GM12878 (cell line): ENCODE measurements at regions not wholly inside any gene's neighbourhood (a gene's known extent, or its start where the extent isn't known, plus 50 kb on each side); places are given as distances from the start of the nearest gene placed in this dataset.

Source experiments
- ATAC-seq: fragments of 200-7000 bp; cut with Tn5 transposase; 3 replicates; pipeline ENCODE4 v1.9.1; 2020; ENCODE audit warnings: mild to moderate bottlenecking, moderate library complexity
- BruUV-seq: library from RNA; stranded (reverse); fragments of 400-500 nt; replicated peaks from 2 replicates; lab custom pipeline; 2021; lab: Mats Ljungman, UMichigan
- CTCF ChIA-PET: fragments of 300-600 bp; sonication (Branson Sonifier 250); formaldehyde crosslinking; extraction: SDS; loops from one replicate; lab custom pipeline; 2021; ENCODE audit warnings: inconsistent platforms; lab: Yijun Ruan, JAX
- POLR2A ChIA-PET: fragments of 350-600 bp; formaldehyde crosslinking; extraction: SDS; loops from one replicate; lab custom pipeline; 2021; ENCODE audit warnings: inconsistent platforms; lab: Charles Lee
- RAD21 ChIA-PET: fragments of 300-600 bp; sonication (Branson Sonifier 250); formaldehyde crosslinking; loops from one replicate; lab custom pipeline; 2023; ENCODE audit warnings: antibody characterized with exemption; ENCODE audit not compliant: unreplicated experiment; lab: Charles Lee
- SMC1A ChIA-PET: fragments of 300-600 bp; sonication (Branson Sonifier 250); formaldehyde crosslinking; loops from one replicate; lab custom pipeline; 2023; ENCODE audit not compliant: unreplicated experiment, uncharacterized antibody; lab: Charles Lee
- DNase-seq: peaks from one replicate; pipeline ENCODE4 v3.0.0-alpha.2; 2011; ENCODE audit warnings: low read depth, low spot score
- FAIRE-seq: peaks from 3 replicates; lab custom pipeline; 2011; peaks lifted over from hg19 to GRCh38; lab: Jason Lieb, UNC
- H2AFZ ChIP-seq: 2 replicates; pipeline ENCODE4 v1.6.0; 2011; ENCODE audit warnings: low read depth, low read length, control low read depth; ENCODE audit not compliant: control insufficient read depth
- H3K27ac ChIP-seq: 2 replicates; pipeline ENCODE4 v1.5.1; 2011; ENCODE audit warnings: control low read depth; ENCODE audit not compliant: control insufficient read depth, insufficient read depth
- H3K27me3 ChIP-seq, 2 experiments: replicated peaks in 1 of 2; 2 replicates each; pipeline versions ENCODE4 v1.6.0 to v1.6.1; 2011; ENCODE audit warnings: low read length in 1 of 2; ENCODE audit not compliant: control insufficient read depth in 2 of 2, insufficient read depth in 2 of 2
- H3K36me3 ChIP-seq, 2 experiments: 2 replicates each; pipeline ENCODE4 v1.5.1; 2011; ENCODE audit warnings: low read length in 1 of 2; ENCODE audit not compliant: control insufficient read depth in 2 of 2, insufficient read depth in 2 of 2
- H3K4me1 ChIP-seq: 2 replicates; pipeline ENCODE4 v1.6.1; 2011; ENCODE audit warnings: mild to moderate bottlenecking, low read length, moderate library complexity, mixed read lengths; ENCODE audit not compliant: control insufficient read depth, insufficient read depth
- H3K4me2 ChIP-seq: 2 replicates; pipeline ENCODE4 v1.6.0; 2011; ENCODE audit warnings: control low read depth; ENCODE audit not compliant: control insufficient read depth, insufficient read depth
- H3K4me3 ChIP-seq: fragments of 200-600 bp; sonication (generic); 2 replicates; pipeline ENCODE4 v1.5.1; 2016
- H3K79me2 ChIP-seq: 2 replicates; pipeline ENCODE4 v1.6.0; 2011; ENCODE audit warnings: low read length; ENCODE audit not compliant: control insufficient read depth, insufficient read depth
- H3K9ac ChIP-seq: 2 replicates; pipeline ENCODE4 v1.8.0; 2011; ENCODE audit warnings: low read length, control low read depth, mixed read lengths; ENCODE audit not compliant: control insufficient read depth, insufficient read depth
- H3K9me3 ChIP-seq: replicated peaks from 3 replicates; pipeline ENCODE4 v1.5.1; 2011; ENCODE audit warnings: mild to moderate bottlenecking, low read length; ENCODE audit not compliant: control insufficient read depth, insufficient read depth
- H4K20me1 ChIP-seq: 2 replicates; pipeline ENCODE4 v1.6.0; 2011; ENCODE audit not compliant: control insufficient read depth, insufficient read depth
- ATF2 ChIP-seq: IDR thresholded peaks from 2 replicates; pipeline ENCODE4 v1.6.1; 2012; ENCODE audit warnings: low read length, inconsistent platforms
- CEBPZ ChIP-seq: fragments of 150-350 bp; IDR thresholded peaks from 2 replicates; pipeline ENCODE4 v1.6.1; 2016; ENCODE audit warnings: low read depth, low read length
- E2F8 ChIP-seq: fragments of 450-650 bp; IDR thresholded peaks from 2 replicates; pipeline ENCODE4 v1.6.1; 2018; ENCODE audit warnings: mild to moderate bottlenecking, low read depth, moderate library complexity; ENCODE audit not compliant: partially characterized antibody
- FOXK2 ChIP-seq: fragments of 450-650 bp; IDR thresholded peaks from 2 replicates; pipeline ENCODE4 v1.6.1; 2017; ENCODE audit warnings: mild to moderate bottlenecking, moderate library complexity
- HDGF ChIP-seq: fragments of 450-650 bp; IDR thresholded peaks from 2 replicates; pipeline ENCODE4 v1.6.1; 2016; ENCODE audit warnings: antibody characterized with exemption
- KAT2A ChIP-seq: conservative IDR thresholded peaks from 2 replicates; pipeline ENCODE4 v1.6.1; 2011; ENCODE audit warnings: low read depth, low read length; ENCODE audit not compliant: control insufficient read depth
- MYC ChIP-seq: IDR thresholded peaks from 2 replicates; pipeline ENCODE4 v1.6.1; 2011; ENCODE audit warnings: mild to moderate bottlenecking, low read length, moderate library complexity, inconsistent platforms; ENCODE audit not compliant: insufficient read depth, insufficient replicate concordance, insufficient read length, severe bottlenecking
- RB1 ChIP-seq: fragments of 450-650 bp; formaldehyde crosslinking; IDR thresholded peaks from 2 replicates; pipeline ENCODE4 v1.6.1; 2017; ENCODE audit warnings: mild to moderate bottlenecking, borderline replicate concordance
- SMAD1 ChIP-seq: fragments of 450-650 bp; IDR thresholded peaks from 2 replicates; pipeline ENCODE4 v1.6.1; 2018; ENCODE audit warnings: mild to moderate bottlenecking, low read depth; ENCODE audit not compliant: partially characterized antibody
- TBL1XR1 ChIP-seq: IDR thresholded peaks from 2 replicates; pipeline ENCODE4 v1.6.1; 2012; ENCODE audit warnings: low read depth, low read length, improper control_type of control experiment
- TCF12 ChIP-seq: IDR thresholded peaks from 2 replicates; pipeline ENCODE4 v1.6.1; 2011; ENCODE audit warnings: low read depth, mild to moderate bottlenecking, low read length
- TCF7 ChIP-seq: IDR thresholded peaks from 2 replicates; pipeline ENCODE4 v1.6.1; 2014; ENCODE audit warnings: antibody characterized with exemption, borderline replicate concordance
- ZBED1 ChIP-seq: IDR thresholded peaks from 2 replicates; pipeline ENCODE4 v1.6.1; 2016; ENCODE audit warnings: borderline replicate concordance
- WGBS: methylation state at CpG from one replicate; pipeline ENCODE4 v1.1.6; 2016; ENCODE audit warnings: low lambda C conversion rate; ENCODE audit not compliant: insufficient replicate concordance, insufficient coverage; ENCODE audit errors: missing lambda C conversion rate; 5-methylcytosine and 5-hydroxymethylcytosine counted together
- in situ Hi-C: fragments of 300-500 bp; cut with MboI; formaldehyde crosslinking; loops from 9 replicates; pipeline ENCODE4 v1.14.3; 2018; ENCODE audit warnings: mixed read lengths
- intact Hi-C: fragments of 100-400 bp; cut with micrococcal nuclease; formaldehyde crosslinking; loops from one replicate; pipeline ENCODE4 v1.14.2; 2022; ENCODE audit not compliant: unreplicated experiment

DNA sequence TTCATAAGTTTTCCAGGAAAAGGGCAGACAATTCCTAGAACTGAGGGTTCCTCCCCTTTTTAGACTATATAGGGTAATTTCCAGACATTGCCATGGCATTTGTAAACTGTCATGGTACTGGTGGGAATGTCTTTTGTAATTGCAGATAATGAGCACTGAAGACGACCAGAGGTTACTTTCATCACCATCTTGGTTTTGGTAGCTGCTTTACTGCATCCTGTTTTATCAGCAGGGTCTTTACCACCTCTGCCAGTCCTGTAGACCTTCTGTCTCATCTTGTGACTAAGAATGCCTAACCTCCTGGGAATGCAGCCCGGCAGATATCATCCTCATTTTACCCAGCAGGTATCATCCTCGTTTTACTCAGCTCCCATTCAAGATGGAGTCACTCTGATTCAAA lies 583.9 kb upstream of the KLHL29 start:
- CTCF ChIA-PET = no interaction called here
- Histone ChIP-seq H3K4me2 (no peak overlapping the region), H2AFZ (no peak overlapping the region), H3K36me3 (no peaks in the 10 kb centered on the region), H3K27ac (no peak overlapping the region), H4K20me1 (no peaks in the 10 kb centered on the region), H3K9me3 (no peaks in the 10 kb centered on the region), H3K4me1 (no peaks in the 10 kb centered on the region), H3K79me2 (no peaks in the 10 kb centered on the region), H3K9ac (no peak overlapping the region), H3K27me3 (no peaks in the 10 kb centered on the region), H3K4me3 (no peak overlapping the region)
- SMC1A ChIA-PET = no interaction called here
- FAIRE-seq = no peak
- in situ Hi-C loops = no loop called here
- 0% methylated on average over 3 of the region's 3 CpGs for WGBS
- no peak for TF ChIP-seq MYC
- no peak for TF ChIP-seq E2F8
- TF ChIP-seq KAT2A = no peak
- TF ChIP-seq FOXK2 = no peak
- no peak for TF ChIP-seq CEBPZ
- no peak for TF ChIP-seq ZBED1
- no peak for TF ChIP-seq TCF7
- TF ChIP-seq SMAD1 = no peak
- TF ChIP-seq ATF2 = no peak
- no peak for TF ChIP-seq TBL1XR1
- TF ChIP-seq HDGF = no peak
- no peak for TF ChIP-seq RB1
- no peak for TF ChIP-seq TCF12
- POLR2A ChIA-PET = no interaction called here
- no peak for DNase-seq
- intact Hi-C loops = no loop called here
- ATAC-seq = no peak
- no TSS peak for BruUV-seq
- RAD21 ChIA-PET = no interaction called here
